Endodermal cell (in vitro differentiated cells): ENCODE measurements at regions not wholly inside any gene's neighbourhood (a gene's known extent, or its start where the extent isn't known, plus 50 kb on each side); places are given as distances from the start of the nearest gene placed in this dataset.

Source experiments
- DNase-seq: peaks from one replicate; pipeline ENCODE4 v3.0.0-alpha.2; 2017
- H3K27ac ChIP-seq: 2 replicates; pipeline ENCODE4 v1.5.1; 2013; ENCODE audit warnings: mild to moderate bottlenecking, low read depth, low read length, moderate library complexity
- H3K27me3 ChIP-seq: 2 replicates; pipeline ENCODE4 v1.6.1; 2013; ENCODE audit warnings: mild to moderate bottlenecking, low read length, moderate library complexity; ENCODE audit not compliant: insufficient read depth, control insufficient read depth, poor library complexity, severe bottlenecking
- H3K36me3 ChIP-seq: 2 replicates; pipeline ENCODE4 v1.7.0; 2013; ENCODE audit warnings: mild to moderate bottlenecking, low read length, moderate library complexity; ENCODE audit not compliant: control insufficient read depth, insufficient read depth
- H3K4me1 ChIP-seq: one replicate; pipeline ENCODE4 v1.7.0; 2013; ENCODE audit warnings: low read length; ENCODE audit not compliant: control insufficient read depth, insufficient read depth
- H3K4me3 ChIP-seq: 2 replicates; pipeline ENCODE4 v1.5.1; 2013; ENCODE audit warnings: mild to moderate bottlenecking, low read length, moderate library complexity
- H3K9ac ChIP-seq: 2 replicates; pipeline ENCODE4 v1.6.1; 2013; ENCODE audit warnings: mild to moderate bottlenecking, low read length, moderate library complexity; ENCODE audit not compliant: poor library complexity, severe bottlenecking; ENCODE audit errors: extremely low read depth
- H3K9me3 ChIP-seq: 2 replicates; pipeline ENCODE4 v1.6.1; 2013; ENCODE audit warnings: mild to moderate bottlenecking, low read length, moderate library complexity; ENCODE audit not compliant: control insufficient read depth
- H3K27ac Mint-ChIP-seq: 2 replicates; pipeline ENCODE4 v1.8.0; 2020; ENCODE audit warnings: mixed read lengths
- H3K27me3 Mint-ChIP-seq: 2 replicates; pipeline ENCODE4 v1.8.0; 2021; ENCODE audit warnings: mild to moderate bottlenecking, mixed read lengths; ENCODE audit not compliant: insufficient read depth
- H3K36me3 Mint-ChIP-seq: 2 replicates; pipeline ENCODE4 v1.8.0; 2020; ENCODE audit warnings: low read depth, mixed read lengths
- H3K4me1 Mint-ChIP-seq: 2 replicates; pipeline ENCODE4 v1.8.0; 2020; ENCODE audit warnings: mixed read lengths
- H3K4me3 Mint-ChIP-seq: 2 replicates; pipeline ENCODE4 v1.8.0; 2020; ENCODE audit warnings: mild to moderate bottlenecking, moderate library complexity, mixed read lengths
- H3K9me3 Mint-ChIP-seq: 2 replicates; pipeline ENCODE4 v1.8.0; 2020; ENCODE audit warnings: mild to moderate bottlenecking, mixed read lengths
- WGBS, 2 experiments: methylation state at CpG; one replicate each; pipeline versions ENCODE4 v1.1.5 to v1.1.7; 2013; ENCODE audit warnings: missing lambda C conversion rate in 2 of 2, mixed read lengths in 1 of 2; ENCODE audit not compliant: insufficient coverage in 1 of 2, insufficient read length in 1 of 2; 5-methylcytosine and 5-hydroxymethylcytosine counted together
- TF ChIP-seq, protein P1 (sequence below): fragments of 200-600 bp; sonication (generic); conservative IDR thresholded peaks from 2 replicates; pipeline ENCODE4 v1.5.0; 2021; ENCODE audit warnings: antibody characterized with exemption, mild to moderate bottlenecking

- no peaks in the 10 kb centered on the region for H3K4me1 ChIP-seq
- no peaks in the 10 kb centered on the region for H3K27me3 Mint-ChIP-seq
- no peak overlapping the region for H3K9ac ChIP-seq
- TF ChIP-seq, protein P1, sequence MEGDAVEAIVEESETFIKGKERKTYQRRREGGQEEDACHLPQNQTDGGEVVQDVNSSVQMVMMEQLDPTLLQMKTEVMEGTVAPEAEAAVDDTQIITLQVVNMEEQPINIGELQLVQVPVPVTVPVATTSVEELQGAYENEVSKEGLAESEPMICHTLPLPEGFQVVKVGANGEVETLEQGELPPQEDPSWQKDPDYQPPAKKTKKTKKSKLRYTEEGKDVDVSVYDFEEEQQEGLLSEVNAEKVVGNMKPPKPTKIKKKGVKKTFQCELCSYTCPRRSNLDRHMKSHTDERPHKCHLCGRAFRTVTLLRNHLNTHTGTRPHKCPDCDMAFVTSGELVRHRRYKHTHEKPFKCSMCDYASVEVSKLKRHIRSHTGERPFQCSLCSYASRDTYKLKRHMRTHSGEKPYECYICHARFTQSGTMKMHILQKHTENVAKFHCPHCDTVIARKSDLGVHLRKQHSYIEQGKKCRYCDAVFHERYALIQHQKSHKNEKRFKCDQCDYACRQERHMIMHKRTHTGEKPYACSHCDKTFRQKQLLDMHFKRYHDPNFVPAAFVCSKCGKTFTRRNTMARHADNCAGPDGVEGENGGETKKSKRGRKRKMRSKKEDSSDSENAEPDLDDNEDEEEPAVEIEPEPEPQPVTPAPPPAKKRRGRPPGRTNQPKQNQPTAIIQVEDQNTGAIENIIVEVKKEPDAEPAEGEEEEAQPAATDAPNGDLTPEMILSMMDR, result no peak
- no peaks in the 10 kb centered on the region for H3K36me3 ChIP-seq
- no peak for DNase-seq
- H3K4me3 ChIP-seq, result no peak overlapping the region
- H3K36me3 Mint-ChIP-seq, result no peaks in the 10 kb centered on the region
- H3K27ac ChIP-seq, result no peak overlapping the region
- H3K4me3 Mint-ChIP-seq, result no peak overlapping the region
- H3K27ac Mint-ChIP-seq, result no peak overlapping the region
- peaks cover 2% of the 10 kb centered on the region for H3K9me3 ChIP-seq
- H3K27me3 ChIP-seq, result no peaks in the 10 kb centered on the region
- peaks cover 7% of the 10 kb centered on the region for H3K9me3 Mint-ChIP-seq
- no peaks in the 10 kb centered on the region for H3K4me1 Mint-ChIP-seq
Observed at GRCh38 chrX:43269201-43269600, 386.9 kb upstream of the MAOA start.

DNA sequence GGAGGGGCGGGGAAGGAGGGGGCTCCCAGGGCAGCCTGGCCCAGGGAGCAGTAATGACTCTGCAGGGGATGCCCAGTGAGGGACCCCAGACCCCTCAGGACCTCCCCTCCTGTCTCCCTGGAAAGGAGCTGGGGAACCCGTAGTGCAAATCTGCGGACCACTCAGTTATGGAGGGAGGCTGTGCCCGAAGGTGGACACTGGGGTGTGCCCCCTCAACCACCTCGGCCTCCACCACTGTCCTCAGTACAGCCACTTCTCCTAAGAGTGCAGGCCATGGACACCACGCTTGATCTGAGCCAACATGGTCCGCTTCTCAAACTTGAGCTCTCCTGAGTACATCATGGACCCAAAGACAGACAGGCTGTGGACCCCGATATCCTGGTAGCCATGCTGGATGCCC is 378.2 kb upstream of the MAOA start:
- Histone ChIP-seq H3K4me3 (no peak overlapping the region), H3K36me3 (no peaks in the 10 kb centered on the region), H3K9me3 (peaks cover 7% of the 10 kb centered on the region), H3K9ac (no peak overlapping the region), H3K27me3 (no peaks in the 10 kb centered on the region), H3K4me1 (no peaks in the 10 kb centered on the region), H3K27ac (no peak overlapping the region)
- no peak overlapping the region for H3K27ac Mint-ChIP-seq
- H3K4me1 Mint-ChIP-seq, result no peaks in the 10 kb centered on the region
- H3K36me3 Mint-ChIP-seq, result no peaks in the 10 kb centered on the region
- DNase-seq, result no peak
- H3K27me3 Mint-ChIP-seq, result peaks cover 2% of the 10 kb centered on the region
- WGBS, 2 experiments, result 90% methylated on average over 6 of the region's 8 CpGs; no CpG with 5 or more reads in 1 of the 2 experiments
- no peak overlapping the region for H3K4me3 Mint-ChIP-seq
- peaks cover 57% of the 10 kb centered on the region for H3K9me3 Mint-ChIP-seq
- TF ChIP-seq, protein P1, result no peak

DNA sequence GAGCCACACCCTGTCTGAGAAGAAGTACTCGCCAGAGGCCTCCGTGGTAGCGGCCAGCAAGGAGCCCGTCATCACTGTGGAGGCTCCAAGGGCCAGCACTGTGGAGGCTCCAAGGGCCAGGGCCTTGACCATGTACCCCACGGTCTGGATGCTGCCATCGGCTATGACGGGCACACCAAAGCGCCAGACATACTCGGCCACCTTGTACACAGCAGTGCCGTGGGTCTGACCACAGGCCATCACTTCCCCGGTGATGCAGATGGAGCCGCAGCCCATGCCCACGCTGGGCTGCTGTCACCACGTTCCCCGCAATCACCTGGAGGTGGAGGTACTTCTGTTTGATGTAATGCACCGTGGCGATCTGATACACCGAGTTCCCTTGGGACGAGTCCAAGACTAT is 377.7 kb upstream of the MAOA start:
- 91% methylated on average over 19 of the region's 19 CpGs; no CpG with 5 or more reads in 1 of the 2 experiments for WGBS, 2 experiments
- Mint-ChIP-seq H3K4me1 (no peaks in the 10 kb centered on the region), H3K9me3 (peaks cover 55% of the 10 kb centered on the region), H3K27ac (no peak overlapping the region), H3K27me3 (peaks cover 2% of the 10 kb centered on the region), H3K36me3 (no peaks in the 10 kb centered on the region), H3K4me3 (no peak overlapping the region)
- TF ChIP-seq, protein P1, result no peak
- Histone ChIP-seq H3K27me3 (no peaks in the 10 kb centered on the region), H3K4me1 (no peaks in the 10 kb centered on the region), H3K27ac (no peak overlapping the region), H3K9me3 (peaks cover 7% of the 10 kb centered on the region), H3K9ac (no peak overlapping the region), H3K36me3 (no peaks in the 10 kb centered on the region), H3K4me3 (no peak overlapping the region)
- DNase-seq, result no peak
